ENCODE measurements at regions not wholly inside any gene's neighbourhood (a gene's known extent, or its start where the extent isn't known, plus 50 kb on each side); places are given as distances from the start of the nearest gene placed in this dataset.

DNA sequence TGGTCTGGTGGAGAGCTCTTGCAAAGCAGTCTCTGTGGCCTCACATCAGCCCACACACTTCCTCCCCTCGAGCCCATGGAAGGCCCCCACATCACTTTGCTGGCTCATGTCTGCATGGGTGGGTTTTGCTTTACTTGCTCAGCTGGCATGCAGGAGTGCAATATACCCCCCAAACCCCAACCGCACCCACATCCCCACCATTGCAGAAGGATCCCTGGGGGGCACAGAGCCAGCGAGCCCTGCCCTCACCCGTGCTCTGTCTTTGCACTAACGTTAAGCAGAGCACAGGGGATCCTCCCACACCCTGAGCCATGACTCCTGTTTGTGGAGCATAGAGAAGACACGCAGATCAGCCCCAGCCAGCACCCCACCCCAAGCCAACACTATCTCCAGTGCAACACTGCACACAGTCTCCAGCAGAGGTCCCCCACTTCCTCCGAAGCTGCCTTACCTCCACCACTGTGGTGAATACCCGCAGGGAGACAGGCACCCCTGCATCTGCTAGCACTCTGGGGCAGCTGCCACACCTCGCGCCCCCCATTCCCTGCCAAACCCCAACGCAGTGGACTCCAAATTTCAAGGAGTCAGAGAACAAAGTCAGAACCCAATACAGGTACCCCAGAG, 177.8 kb upstream of the RGPD4 start:
- Histone ChIP-seq H3K36me3 (replicated peaks in 1 of 2; ENCODE audit: control insufficient read depth in 1 of 2, insufficient read depth in 2 of 2, low read length in 1 of 2) (no peaks in the 10 kb centered on the region), H3F3A (replicated peaks; ENCODE audit: insufficient read depth) (no peaks in the 10 kb centered on the region), H3K9me3 (peaks cover 2% of the 10 kb centered on the region; the same call in 1 of the 2 replicates), H3K4me2 (no peak overlapping the region), H3K27ac (ENCODE audit: low read depth in 2 of 2, low read length in 1 of 2) (no peak overlapping the region), H3K27me3 (ENCODE audit: insufficient read depth) (no peaks in the 10 kb centered on the region), H3K9ac (no peak overlapping the region), H4K20me1 (ENCODE audit: insufficient read depth) (no peaks in the 10 kb centered on the region), H3K9me2 (no peaks in the 10 kb centered on the region), H2AFZ (ENCODE audit: low read depth) (no peak overlapping the region), H3K79me2 (ENCODE audit: insufficient read depth) (no peaks in the 10 kb centered on the region), H3K4me1 (ENCODE audit: control insufficient read depth in 1 of 2, insufficient read depth in 2 of 2, low read depth in 1 of 2, low read length in 1 of 2) (no peaks in the 10 kb centered on the region), H3K4me3 (ENCODE audit: low read depth in 2 of 2, low read length in 1 of 2) (no peak overlapping the region)
- DNase-seq, result no peak
- ChIA-PET POLR2A (no interaction called here), CTCF (no interaction called here)
- no peak for TF ChIP-seq SIN3A (IDR thresholded peaks at IDR 0.05; ENCODE audit: borderline replicate concordance, low read depth, low read length)
- no peak for TF ChIP-seq GABPA (IDR thresholded peaks at IDR 0.05; ENCODE audit: low read depth)
- no peak for TF ChIP-seq EP300 (IDR thresholded peaks at IDR 0.05; ENCODE audit: borderline replicate concordance in 1 of 2, low read depth in 1 of 2, low read length in 1 of 2)
- TF ChIP-seq YY1 (IDR thresholded peaks at IDR 0.05; ENCODE audit: low read depth), result no peak
- TF ChIP-seq RXRA (IDR thresholded peaks at IDR 0.05; ENCODE audit: borderline replicate concordance, low read depth), result no peak
- TF ChIP-seq GATA2 (CRISPR knock-in tag; IDR thresholded peaks at IDR 0.05), result no peak
- no peak for TF ChIP-seq EZH2phosphoT487 (IDR thresholded peaks at IDR 0.05; ENCODE audit: borderline replicate concordance, low read depth)
- TF ChIP-seq, protein P1, sequence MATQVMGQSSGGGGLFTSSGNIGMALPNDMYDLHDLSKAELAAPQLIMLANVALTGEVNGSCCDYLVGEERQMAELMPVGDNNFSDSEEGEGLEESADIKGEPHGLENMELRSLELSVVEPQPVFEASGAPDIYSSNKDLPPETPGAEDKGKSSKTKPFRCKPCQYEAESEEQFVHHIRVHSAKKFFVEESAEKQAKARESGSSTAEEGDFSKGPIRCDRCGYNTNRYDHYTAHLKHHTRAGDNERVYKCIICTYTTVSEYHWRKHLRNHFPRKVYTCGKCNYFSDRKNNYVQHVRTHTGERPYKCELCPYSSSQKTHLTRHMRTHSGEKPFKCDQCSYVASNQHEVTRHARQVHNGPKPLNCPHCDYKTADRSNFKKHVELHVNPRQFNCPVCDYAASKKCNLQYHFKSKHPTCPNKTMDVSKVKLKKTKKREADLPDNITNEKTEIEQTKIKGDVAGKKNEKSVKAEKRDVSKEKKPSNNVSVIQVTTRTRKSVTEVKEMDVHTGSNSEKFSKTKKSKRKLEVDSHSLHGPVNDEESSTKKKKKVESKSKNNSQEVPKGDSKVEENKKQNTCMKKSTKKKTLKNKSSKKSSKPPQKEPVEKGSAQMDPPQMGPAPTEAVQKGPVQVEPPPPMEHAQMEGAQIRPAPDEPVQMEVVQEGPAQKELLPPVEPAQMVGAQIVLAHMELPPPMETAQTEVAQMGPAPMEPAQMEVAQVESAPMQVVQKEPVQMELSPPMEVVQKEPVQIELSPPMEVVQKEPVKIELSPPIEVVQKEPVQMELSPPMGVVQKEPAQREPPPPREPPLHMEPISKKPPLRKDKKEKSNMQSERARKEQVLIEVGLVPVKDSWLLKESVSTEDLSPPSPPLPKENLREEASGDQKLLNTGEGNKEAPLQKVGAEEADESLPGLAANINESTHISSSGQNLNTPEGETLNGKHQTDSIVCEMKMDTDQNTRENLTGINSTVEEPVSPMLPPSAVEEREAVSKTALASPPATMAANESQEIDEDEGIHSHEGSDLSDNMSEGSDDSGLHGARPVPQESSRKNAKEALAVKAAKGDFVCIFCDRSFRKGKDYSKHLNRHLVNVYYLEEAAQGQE (IDR thresholded peaks at IDR 0.05; ENCODE audit: low read depth, low read length), result no peak
- no peak for TF ChIP-seq TCF12 (IDR thresholded peaks at IDR 0.05)
- no peak for TF ChIP-seq NRF1 (IDR thresholded peaks at IDR 0.05; ENCODE audit: low read depth, low read length)
- no peak for TF ChIP-seq ELF1 (IDR thresholded peaks at IDR 0.05)
- TF ChIP-seq, protein P2, sequence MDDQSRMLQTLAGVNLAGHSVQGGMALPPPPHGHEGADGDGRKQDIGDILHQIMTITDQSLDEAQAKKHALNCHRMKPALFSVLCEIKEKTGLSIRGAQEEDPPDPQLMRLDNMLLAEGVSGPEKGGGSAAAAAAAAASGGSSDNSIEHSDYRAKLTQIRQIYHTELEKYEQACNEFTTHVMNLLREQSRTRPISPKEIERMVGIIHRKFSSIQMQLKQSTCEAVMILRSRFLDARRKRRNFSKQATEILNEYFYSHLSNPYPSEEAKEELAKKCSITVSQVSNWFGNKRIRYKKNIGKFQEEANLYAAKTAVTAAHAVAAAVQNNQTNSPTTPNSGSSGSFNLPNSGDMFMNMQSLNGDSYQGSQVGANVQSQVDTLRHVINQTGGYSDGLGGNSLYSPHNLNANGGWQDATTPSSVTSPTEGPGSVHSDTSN (IDR thresholded peaks at IDR 0.05), result no peak
- no peak for TF ChIP-seq FOXM1 (IDR thresholded peaks at IDR 0.05; ENCODE audit: low read depth)
- TF ChIP-seq CHD2 (IDR thresholded peaks at IDR 0.05; ENCODE audit: low read length, partially characterized antibody), result no peak
- no peak for TF ChIP-seq NFIC (IDR thresholded peaks at IDR 0.05; ENCODE audit: borderline replicate concordance)
- 33% methylated on average over 4 of the region's 11 CpGs for WGBS (ENCODE audit: low lambda C conversion rate)

Measured in SK-N-SH (cell line).